Stimulated activated naive B cell treated with anti-CD40 and anti-IgM and Interleukin-4, amounts not matched to agents 10 μg/mL and 1 μg/mL and 100 μg/mL, for 72 hours (primary cell): ENCODE measurements at regions not wholly inside any gene's neighbourhood (a gene's known extent, or its start where the extent isn't known, plus 50 kb on each side); places are given as distances from the start of the nearest gene placed in this dataset.
"Not testable (repeated sequence)": the region's sequence is repeated elsewhere in the genome, so short reads cannot be mapped to it uniquely, and the experiment has no call there.

Experiments
- ATAC-seq, 2 donors: fragments of 150-1000 bp; cut with Tn5 transposase; replicated peaks; 2 replicates each; pipeline ENCODE4 v1.10.0; 2021; ENCODE audit warnings: moderate library complexity in 1 of 2
- DNase-seq: peaks from one replicate; pipeline ENCODE4 v3.0.0; 2021
- H3K27ac Mint-ChIP-seq: one replicate; pipeline ENCODE4 v1.8.0; 2022; ENCODE audit warnings: mild to moderate bottlenecking, mixed read lengths
- H3K27me3 Mint-ChIP-seq, 2 donors: one replicate each; pipeline ENCODE4 v1.8.0; 2022; ENCODE audit warnings: mixed read lengths in 2 of 2
- H3K36me3 Mint-ChIP-seq, 2 donors: one replicate each; pipeline ENCODE4 v1.8.0; 2022; ENCODE audit warnings: mixed read lengths in 2 of 2, mild to moderate bottlenecking in 1 of 2
- H3K4me1 Mint-ChIP-seq, 2 donors: one replicate each; pipeline ENCODE4 v1.8.0; 2022; ENCODE audit warnings: mixed read lengths in 2 of 2, mild to moderate bottlenecking in 1 of 2
- H3K4me3 Mint-ChIP-seq, 2 donors: one replicate each; pipeline ENCODE4 v1.8.0; 2022; ENCODE audit warnings: mild to moderate bottlenecking in 2 of 2, mixed read lengths in 2 of 2, moderate library complexity in 1 of 2
- H3K9me3 Mint-ChIP-seq, 2 donors: one replicate each; pipeline ENCODE4 v1.8.0; 2022; ENCODE audit warnings: mixed read lengths in 2 of 2, mild to moderate bottlenecking in 1 of 2

- ATAC-seq: no peak
Measured at GRCh38 chr10:27297844-27298521, 57.4 kb upstream of the ACBD5 start.

GRCh38 chr10:27296285-27296684, 55.7 kb upstream of the ACBD5 start:
- H3K9me3 Mint-ChIP-seq, H3K4me3 Mint-ChIP-seq, ATAC-seq, H3K4me1 Mint-ChIP-seq, H3K27ac Mint-ChIP-seq, H3K36me3 Mint-ChIP-seq, DNase-seq: not testable (repeated sequence)
- H3K27me3 Mint-ChIP-seq: peaks cover 0 to 13% of the 10 kb centered on the region in 2 donors

More at GRCh38 chr10:27297844-27298521, 57.4 kb upstream of the ACBD5 start:
- H3K9me3 Mint-ChIP-seq: peaks cover 0 to 1% of the 10 kb centered on the region in 2 donors
- no peak for DNase-seq
- peaks cover 7 to 13% of the 10 kb centered on the region in 2 donors for H3K27me3 Mint-ChIP-seq
- H3K4me1 Mint-ChIP-seq: no peaks in the 10 kb centered on the region
- H3K27ac Mint-ChIP-seq: no peak overlapping the region
- H3K4me3 Mint-ChIP-seq: no peak overlapping the region
- no peaks in the 10 kb centered on the region for H3K36me3 Mint-ChIP-seq

GRCh38 chr10:27291253-27291895, 50.8 kb upstream of the ACBD5 start:
- H3K4me1 Mint-ChIP-seq, H3K36me3 Mint-ChIP-seq, DNase-seq, H3K9me3 Mint-ChIP-seq, H3K27me3 Mint-ChIP-seq: not testable (repeated sequence)
- ATAC-seq: peak; percentile 75 to 88
- Mint-ChIP-seq H3K27ac (peak overlapping the region; percentile 78), H3K4me3 (peak overlapping the region; percentile 71 to 74)
